Tibial nerve (tissue), 4 donors: ENCODE measurements at regions not wholly inside any gene's neighbourhood (a gene's known extent, or its start where the extent isn't known, plus 50 kb on each side); places are given as distances from the start of the nearest gene placed in this dataset.

ENCODE experiments used
- DNase-seq, 2 donors: peaks; one replicate each; pipeline ENCODE4 v3.0.0-alpha.2; 2019; ENCODE audit warnings: low spot score in 2 of 2
- H3K27ac ChIP-seq, 4 donors: fragments of 200-600 bp; sonication (generic) in 3 of 4; one replicate each; pipeline ENCODE4 v1.5.1; 2017 to 2019; ENCODE audit warnings: mild to moderate bottlenecking in 1 of 4
- H3K27me3 ChIP-seq, 2 donors: fragments of 200-600 bp; sonication (generic) in 1 of 2; one replicate each; pipeline versions ENCODE4 v1.5.1 to v1.6.0; 2017 to 2019
- H3K36me3 ChIP-seq, 3 donors: fragments of 200-600 bp; sonication (generic); one replicate each; pipeline ENCODE4 v1.5.1; 2018 to 2019
- H3K4me1 ChIP-seq, 4 donors: fragments of 200-600 bp; sonication (generic) in 3 of 4; one replicate each; pipeline ENCODE4 v1.5.1; 2017 to 2019
- H3K4me3 ChIP-seq, 4 donors: fragments of 200-600 bp; sonication (generic) in 3 of 4; one replicate each; pipeline ENCODE4 v1.5.1; 2017 to 2019; ENCODE audit warnings: mild to moderate bottlenecking in 1 of 4, moderate library complexity in 1 of 4
- H3K9me3 ChIP-seq, 4 donors: fragments of 200-600 bp; sonication (generic) in 3 of 4; one replicate each; pipeline ENCODE4 v1.5.1; 2017 to 2019
- EP300 ChIP-seq, 2 donors: sonication (generic); formaldehyde crosslinking; IDR thresholded peaks; one replicate each; pipeline ENCODE4 v1.6.1; 2017; ENCODE audit warnings: antibody characterized with exemption in 2 of 2, mild to moderate bottlenecking in 1 of 2
- POLR2A ChIP-seq, 2 donors: fragments of 450-650 bp; IDR thresholded peaks; one replicate each; pipeline ENCODE4 v1.6.1; 2017; ENCODE audit warnings: antibody characterized with exemption in 2 of 2, mild to moderate bottlenecking in 2 of 2, moderate library complexity in 2 of 2
- WGBS, 2 donors: methylation state at CpG; one replicate each; pipeline ENCODE4 v1.1.5; 2018; 5-methylcytosine and 5-hydroxymethylcytosine counted together
- TF ChIP-seq, protein P1 (sequence below), 5 experiments: fragments of 200-600 bp in 3 of 5; fragments of 450-650 bp in 2 of 5; sonication (generic) in 3 of 5; IDR thresholded peaks; one replicate each; pipeline ENCODE4 v1.5.1; 2016 to 2019; ENCODE audit warnings: antibody characterized with exemption in 5 of 5, mild to moderate bottlenecking in 3 of 5, moderate library complexity in 2 of 5

DNA sequence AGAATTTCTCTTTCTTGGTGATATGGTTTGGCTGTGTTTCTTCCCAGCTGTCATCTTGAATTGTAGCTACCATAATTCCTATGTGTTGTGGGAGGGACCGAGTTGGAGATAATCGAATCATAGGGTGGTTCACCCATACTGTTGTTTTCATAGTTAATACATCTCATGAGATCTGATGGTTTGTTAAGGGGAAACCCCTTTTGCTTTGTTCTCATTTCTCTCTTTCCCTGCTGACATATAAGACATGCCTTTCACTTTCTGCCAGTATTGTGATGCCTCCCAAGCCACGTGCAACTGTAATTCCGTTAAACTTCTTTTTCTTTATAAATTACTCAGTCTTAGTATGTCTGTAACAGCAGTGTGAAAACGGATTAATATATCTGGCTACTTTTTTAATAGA lies 179.0 kb downstream of the VCY1B start:
- 82% methylated on average over 5 of the region's 5 CpGs; no CpG with 5 or more reads in 1 of the 2 donors for WGBS, 2 donors
- no peaks in the 10 kb centered on the region for H3K4me1 ChIP-seq
- H3K4me3 ChIP-seq: no peak overlapping the region
- DNase-seq: no peak
- no peaks in the 10 kb centered on the region for H3K9me3 ChIP-seq
- no peaks in the 10 kb centered on the region for H3K36me3 ChIP-seq
- TF ChIP-seq, protein P1, sequence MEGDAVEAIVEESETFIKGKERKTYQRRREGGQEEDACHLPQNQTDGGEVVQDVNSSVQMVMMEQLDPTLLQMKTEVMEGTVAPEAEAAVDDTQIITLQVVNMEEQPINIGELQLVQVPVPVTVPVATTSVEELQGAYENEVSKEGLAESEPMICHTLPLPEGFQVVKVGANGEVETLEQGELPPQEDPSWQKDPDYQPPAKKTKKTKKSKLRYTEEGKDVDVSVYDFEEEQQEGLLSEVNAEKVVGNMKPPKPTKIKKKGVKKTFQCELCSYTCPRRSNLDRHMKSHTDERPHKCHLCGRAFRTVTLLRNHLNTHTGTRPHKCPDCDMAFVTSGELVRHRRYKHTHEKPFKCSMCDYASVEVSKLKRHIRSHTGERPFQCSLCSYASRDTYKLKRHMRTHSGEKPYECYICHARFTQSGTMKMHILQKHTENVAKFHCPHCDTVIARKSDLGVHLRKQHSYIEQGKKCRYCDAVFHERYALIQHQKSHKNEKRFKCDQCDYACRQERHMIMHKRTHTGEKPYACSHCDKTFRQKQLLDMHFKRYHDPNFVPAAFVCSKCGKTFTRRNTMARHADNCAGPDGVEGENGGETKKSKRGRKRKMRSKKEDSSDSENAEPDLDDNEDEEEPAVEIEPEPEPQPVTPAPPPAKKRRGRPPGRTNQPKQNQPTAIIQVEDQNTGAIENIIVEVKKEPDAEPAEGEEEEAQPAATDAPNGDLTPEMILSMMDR (IDR thresholded peaks at IDR 0.05): no peak
- no peak for TF ChIP-seq POLR2A (IDR thresholded peaks at IDR 0.05)
- TF ChIP-seq EP300 (IDR thresholded peaks at IDR 0.05): no peak
- H3K27me3 ChIP-seq: no peaks in the 10 kb centered on the region
- H3K27ac ChIP-seq: no peak overlapping the region

DNA sequence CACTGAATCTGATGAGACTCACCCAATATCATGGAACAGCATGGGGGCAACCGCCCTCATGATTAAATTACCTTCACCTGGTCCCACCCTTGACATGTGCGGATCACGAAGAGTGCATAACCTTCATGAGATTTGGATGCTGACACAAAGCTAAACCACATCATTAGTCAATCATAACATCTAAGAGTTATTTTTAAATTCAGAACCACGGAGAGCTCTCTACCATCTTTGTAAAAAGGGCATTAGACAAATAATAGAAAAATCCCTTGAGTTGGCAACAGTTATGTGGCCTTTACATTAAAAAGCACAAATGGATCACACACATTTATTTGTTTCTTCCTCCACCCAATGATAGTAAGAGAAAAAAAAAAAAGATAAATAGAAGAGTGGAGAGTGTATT lies 182.2 kb downstream of the VCY1B start:
- no peaks in the 10 kb centered on the region for H3K9me3 ChIP-seq
- no peak for TF ChIP-seq POLR2A (IDR thresholded peaks at IDR 0.05)
- TF ChIP-seq EP300 (IDR thresholded peaks at IDR 0.05): no peak
- TF ChIP-seq, protein P1 (IDR thresholded peaks at IDR 0.05): no peak
- 87% methylated on average over 4 of the region's 4 CpGs; no CpG with 5 or more reads in 1 of the 2 donors for WGBS, 2 donors
- H3K27me3 ChIP-seq: no peaks in the 10 kb centered on the region
- no peak for DNase-seq
- H3K4me3 ChIP-seq: no peak overlapping the region
- no peak overlapping the region for H3K27ac ChIP-seq
- no peaks in the 10 kb centered on the region for H3K36me3 ChIP-seq
- no peaks in the 10 kb centered on the region for H3K4me1 ChIP-seq

DNA sequence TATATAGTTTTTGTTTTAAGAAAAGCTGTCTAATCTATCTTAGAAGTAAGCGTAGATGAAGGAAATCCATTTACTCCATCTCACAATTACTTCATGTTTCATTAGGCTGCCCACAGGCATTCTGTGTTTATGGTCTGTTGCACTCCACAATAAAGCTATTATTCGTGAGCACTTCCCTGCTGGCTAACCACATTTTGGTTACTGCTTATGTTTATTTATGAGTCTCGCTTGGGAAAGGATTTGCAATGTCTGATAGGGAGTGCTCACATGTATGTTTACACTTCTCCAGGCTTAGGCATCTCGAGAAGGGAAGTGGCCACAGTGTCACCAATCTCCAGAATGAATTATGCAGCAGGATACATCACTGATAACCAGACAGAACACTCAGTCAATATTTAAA lies 190.9 kb downstream of the VCY1B start:
- TF ChIP-seq EP300 (IDR thresholded peaks at IDR 0.05) (no peak), POLR2A (IDR thresholded peaks at IDR 0.05) (no peak)
- TF ChIP-seq, protein P1 (IDR thresholded peaks at IDR 0.05): no peak
- no peak for DNase-seq
- H3K27ac ChIP-seq: no peak overlapping the region
- H3K27me3 ChIP-seq: no peaks in the 10 kb centered on the region
- no peaks in the 10 kb centered on the region for H3K36me3 ChIP-seq
- H3K4me1 ChIP-seq: no peaks in the 10 kb centered on the region
- no peaks in the 10 kb centered on the region for H3K9me3 ChIP-seq
- no peak overlapping the region for H3K4me3 ChIP-seq
- 15% methylated on average over 4 of the region's 4 CpGs; no CpG with 5 or more reads in 1 of the 2 donors for WGBS, 2 donors

DNA sequence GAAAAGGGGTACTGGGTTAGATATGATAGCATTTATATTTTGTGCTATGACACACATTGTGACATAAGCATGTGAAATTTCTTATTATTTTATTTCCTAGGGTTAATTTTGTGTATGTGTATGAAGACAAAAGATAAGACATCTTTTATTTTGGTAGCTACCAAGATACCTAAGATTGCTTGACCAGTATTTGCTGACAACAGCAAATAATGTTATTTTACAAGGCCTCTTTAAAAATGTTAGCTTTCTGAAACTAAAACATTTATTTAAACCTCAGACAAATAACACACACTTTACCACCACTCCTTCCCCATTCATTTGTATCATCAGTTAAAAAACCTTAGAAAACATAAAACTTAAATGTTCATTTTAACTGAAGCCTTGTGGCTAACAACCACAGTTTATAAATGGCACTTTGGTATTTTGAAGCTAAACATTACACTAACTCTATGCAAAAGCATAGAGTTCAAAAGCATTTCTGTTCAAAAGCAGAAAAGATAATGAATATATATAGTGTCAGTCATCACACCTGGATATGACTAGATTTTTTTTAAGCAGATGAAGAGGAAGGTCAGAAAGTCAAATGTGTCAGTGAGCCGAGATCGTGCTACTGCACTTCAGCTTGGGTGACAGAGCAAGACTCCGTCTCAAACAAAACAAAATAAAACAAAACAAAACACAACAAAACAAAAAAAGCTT lies 193.0 kb downstream of the VCY1B start:
- Histone ChIP-seq H3K4me1 (no peaks in the 10 kb centered on the region), H3K4me3 (no peak overlapping the region), H3K27me3 (no peaks in the 10 kb centered on the region), H3K9me3 (no peaks in the 10 kb centered on the region), H3K27ac (no peak overlapping the region), H3K36me3 (no peaks in the 10 kb centered on the region)
- DNase-seq: no peak
- WGBS, 2 donors: 44% methylated on average over 3 of the region's 3 CpGs; no CpG with 5 or more reads in 1 of the 2 donors
- no peak for TF ChIP-seq POLR2A (IDR thresholded peaks at IDR 0.05)
- TF ChIP-seq, protein P1 (IDR thresholded peaks at IDR 0.05): no peak
- no peak for TF ChIP-seq EP300 (IDR thresholded peaks at IDR 0.05)

DNA sequence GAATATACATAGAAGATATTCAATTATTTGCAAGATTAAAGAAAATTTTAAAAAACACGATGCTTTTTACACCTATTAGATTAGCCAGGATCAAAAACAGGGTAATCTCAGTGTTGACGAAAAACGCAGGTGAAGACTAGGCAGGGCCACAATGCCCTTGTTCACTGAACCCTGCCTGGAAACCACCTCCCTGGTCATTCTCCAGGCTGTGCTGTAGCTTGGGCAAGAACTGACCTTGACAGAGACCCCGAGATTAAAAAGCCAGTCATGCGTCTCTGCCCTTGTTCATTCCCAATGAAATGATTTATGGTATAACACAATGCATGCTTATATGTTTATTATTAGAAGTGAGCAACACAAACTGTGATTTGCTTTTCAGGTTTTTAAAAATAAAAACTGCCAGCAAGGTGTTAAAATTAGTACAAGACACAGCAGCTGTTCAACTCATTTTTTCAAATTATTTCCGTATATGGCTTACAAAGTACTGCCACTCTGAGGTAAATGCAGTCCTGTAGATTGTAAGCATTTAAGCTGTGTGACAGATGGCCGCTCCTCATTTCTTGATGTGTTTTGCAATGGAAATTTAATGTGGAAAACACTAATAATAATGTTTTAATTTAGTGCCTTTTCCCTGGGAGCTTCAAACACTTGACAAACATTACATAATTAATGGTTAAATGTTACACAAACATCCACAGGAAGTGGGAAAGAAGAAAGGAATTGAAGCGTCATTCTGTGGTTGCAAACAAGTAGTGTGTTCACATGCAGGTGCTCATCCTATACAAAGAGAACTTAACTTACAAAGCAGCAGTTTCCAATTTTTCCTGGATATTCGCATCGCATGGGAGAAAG lies 200.2 kb downstream of the VCY1B start:
- TF ChIP-seq EP300 (IDR thresholded peaks at IDR 0.05): no peak
- TF ChIP-seq POLR2A (IDR thresholded peaks at IDR 0.05): no peak
- TF ChIP-seq, protein P1 (IDR thresholded peaks at IDR 0.05): no peak
- Histone ChIP-seq H3K9me3 (no peaks in the 10 kb centered on the region), H3K27ac (no peak overlapping the region), H3K27me3 (no peaks in the 10 kb centered on the region), H3K4me3 (no peak overlapping the region), H3K36me3 (no peaks in the 10 kb centered on the region), H3K4me1 (no peaks in the 10 kb centered on the region)
- 40% methylated on average over 10 of the region's 10 CpGs; no CpG with 5 or more reads in 1 of the 2 donors for WGBS, 2 donors
- no peak for DNase-seq
